PFSK-1 (cell line): ENCODE measurements at regions not wholly inside any gene's neighbourhood (a gene's known extent, or its start where the extent isn't known, plus 50 kb on each side); places are given as distances from the start of the nearest gene placed in this dataset.

Experiments
- FOXP2 ChIP-seq: optimal IDR thresholded peaks from 2 replicates; pipeline ENCODE3; 2011; ENCODE audit warnings: borderline replicate concordance, control low read depth, inconsistent platforms; ENCODE audit not compliant: insufficient read depth; ENCODE audit errors: extremely low read length, extremely low read depth
- POLR2AphosphoS5 ChIP-seq: IDR thresholded peaks from 2 replicates; pipeline ENCODE4 v1.6.1; 2012; ENCODE audit warnings: low read depth, mild to moderate bottlenecking, control low read depth, low read length, moderate library complexity
- REST ChIP-seq, 2 experiments: IDR thresholded peaks; 2 replicates each; pipeline versions ENCODE4 v1.6.1 to v1.8.0; 2011 to 2012; ENCODE audit warnings: low read depth in 2 of 2, low read length in 2 of 2, control low read depth in 1 of 2, inconsistent platforms in 1 of 2, mild to moderate bottlenecking in 1 of 2, moderate library complexity in 1 of 2; ENCODE audit not compliant: insufficient read depth in 1 of 2
- SIN3A ChIP-seq: IDR thresholded peaks from 2 replicates; pipeline ENCODE4 v1.6.1; 2012; ENCODE audit warnings: mild to moderate bottlenecking, low read length, moderate library complexity, borderline replicate concordance; ENCODE audit not compliant: insufficient read depth
- TAF1 ChIP-seq: IDR thresholded peaks from 2 replicates; pipeline ENCODE4 v1.6.1; 2012; ENCODE audit warnings: low read length, control low read depth, borderline replicate concordance; ENCODE audit not compliant: insufficient read depth

- TF ChIP-seq SIN3A = no peak
- no peak for TF ChIP-seq FOXP2
- no peak for TF ChIP-seq TAF1
- TF ChIP-seq REST (IDR thresholded peaks at IDR 0.05; ENCODE audit: insufficient read depth in 1 of 2, low read depth in 2 of 2, low read length in 2 of 2) = no peak
- no peak for TF ChIP-seq POLR2AphosphoS5
Observed at GRCh38 chr1:79262745-79263258, 256.3 kb upstream of the ADGRL4 start.

GRCh38 chr1:79259390-79260336 lies 253.1 kb upstream of the ADGRL4 start:
- TF ChIP-seq REST (IDR thresholded peaks at IDR 0.05; ENCODE audit: insufficient read depth in 1 of 2, low read depth in 2 of 2, low read length in 2 of 2) (no peak), POLR2AphosphoS5 (no peak), SIN3A (no peak), TAF1 (no peak), FOXP2 (no peak)

GRCh38 chr1:79255421-79255820 lies 248.9 kb upstream of the ADGRL4 start:
- TF ChIP-seq POLR2AphosphoS5 = no peak
- no peak for TF ChIP-seq REST (IDR thresholded peaks at IDR 0.05; ENCODE audit: insufficient read depth in 1 of 2, low read depth in 2 of 2, low read length in 2 of 2)
- TF ChIP-seq FOXP2 = no peak
- TF ChIP-seq TAF1 = no peak
- TF ChIP-seq SIN3A = no peak

- no peak for TF ChIP-seq TAF1
Observed at GRCh38 chr1:79252598-79252997, 246.1 kb upstream of the ADGRL4 start.

- TF ChIP-seq POLR2AphosphoS5 (no peak), TAF1 (no peak), SIN3A (no peak), FOXP2 (no peak), REST (IDR thresholded peaks at IDR 0.05; ENCODE audit: insufficient read depth in 1 of 2, low read depth in 2 of 2, low read length in 2 of 2) (no peak)
Observed at GRCh38 chr1:79239840-79240239, 233.3 kb upstream of the ADGRL4 start.
